Ovary (tissue), 7 donors: ENCODE measurements at regions not wholly inside any gene's neighbourhood (a gene's known extent, or its start where the extent isn't known, plus 50 kb on each side); places are given as distances from the start of the nearest gene placed in this dataset.

ENCODE experiments used
- DNase-seq, 5 donors: peaks; one replicate each; pipeline ENCODE4 v3.0.0-alpha.2; 2019 to 2020
- H3K27ac ChIP-seq, 2 donors: fragments of 200-600 bp; one replicate each; pipeline versions ENCODE4 v1.5.1 to v1.8.0; 2019 to 2022
- H3K27me3 ChIP-seq: fragments of 200-600 bp; one replicate; pipeline ENCODE4 v1.8.0; 2022
- H3K36me3 ChIP-seq: fragments of 200-600 bp; sonication (generic); one replicate; pipeline ENCODE4 v1.5.1; 2019
- H3K4me1 ChIP-seq: one replicate; pipeline ENCODE4 v1.8.1; 2013; ENCODE audit warnings: mild to moderate bottlenecking, moderate library complexity; ENCODE audit not compliant: insufficient read depth
- H3K4me3 ChIP-seq: fragments of 200-600 bp; sonication (generic); one replicate; pipeline ENCODE4 v1.5.1; 2017
- H3K9me3 ChIP-seq, 2 donors: fragments of 200-600 bp in 1 of 2; sonication (generic) in 1 of 2; one replicate each; pipeline versions ENCODE4 v1.5.1 to v1.8.1; 2013 to 2019; ENCODE audit warnings: mild to moderate bottlenecking in 1 of 2, moderate library complexity in 1 of 2
- CTCF ChIP-seq, 3 donors: fragments of 450-650 bp in 2 of 3; fragments of 200-600 bp in 1 of 3; IDR thresholded peaks; one replicate each; pipeline versions ENCODE4 v1.5.1 to v1.8.0; 2016 to 2022; ENCODE audit warnings: antibody characterized with exemption in 3 of 3, mild to moderate bottlenecking in 1 of 3
- EP300 ChIP-seq: sonication (generic); formaldehyde crosslinking; IDR thresholded peaks from one replicate; pipeline ENCODE4 v1.6.1; 2017; ENCODE audit warnings: antibody characterized with exemption
- POLR2A ChIP-seq: fragments of 450-650 bp; IDR thresholded peaks from one replicate; pipeline ENCODE4 v1.6.1; 2017; ENCODE audit warnings: antibody characterized with exemption, mild to moderate bottlenecking, moderate library complexity
- WGBS, 3 donors: extraction: QIAGEN DNeasy Blood & Tissue Kit in 1 of 3; methylation state at CpG; one replicate each; pipeline versions ENCODE4 v1.1.5 to v1.1.7; 2013 to 2017; 5-methylcytosine and 5-hydroxymethylcytosine counted together
- intact Hi-C, 4 donors: fragments of 100-400 bp; cut with DNase I; formaldehyde crosslinking; loops; one replicate each; pipeline versions ENCODE4 v1.11.0 to v1.15.1; 2022 to 2023
- donor health status: DM: no; HTN: no; CAD: no; lungs with moderate emphysema.
- donor health status: DM: no; HTN: no; CAD: no.
- donor health status: Bipolar disorder and iron deficiency.
- donor health status: DM: no; HTN: no; CAD: no.
- donor health status: DM: yes; HTN: yes; CAD: no.

GRCh38 chr1:65056234-65056633 is 89.9 kb upstream of the JAK1 start:
- H3K9me3 ChIP-seq = no peaks in the 10 kb centered on the region
- no peak overlapping the region for H3K27ac ChIP-seq
- TF ChIP-seq POLR2A (no peak), EP300 (no peak)
- intact Hi-C loops = no loop called here
- peaks cover 3% of the 10 kb centered on the region for H3K4me1 ChIP-seq
- 88 to 94% (median 89%) methylated on average over 1 of the region's 1 CpG for WGBS, 3 donors
- H3K4me3 ChIP-seq = no peak overlapping the region
- H3K27me3 ChIP-seq = no peaks in the 10 kb centered on the region
- no peaks in the 10 kb centered on the region for H3K36me3 ChIP-seq
- DNase-seq = no peak

- Histone ChIP-seq H3K36me3 (no peaks in the 10 kb centered on the region), H3K27me3 (no peaks in the 10 kb centered on the region), H3K4me3 (no peak overlapping the region), H3K27ac (no peak overlapping the region), H3K4me1 (peaks cover 3% of the 10 kb centered on the region), H3K9me3 (no peaks in the 10 kb centered on the region)
- DNase-seq = no peak
- intact Hi-C loops = no loop called here
- 79 to 90% (median 89%) methylated on average over 3 of the region's 3 CpGs for WGBS, 3 donors
- TF ChIP-seq POLR2A (no peak), EP300 (no peak), CTCF (IDR thresholded peaks at IDR 0.05) (no peak)
These were observed 90.5 kb upstream of the JAK1 start for GRCh38 chr1:65056866-65057265.

- no peaks in the 10 kb centered on the region for H3K9me3 ChIP-seq
- no peak overlapping the region for H3K27ac ChIP-seq
- intact Hi-C loops = loop anchor here in 1 of 4 donors (10.0 kb wide), 1 partner anchor 365 kb away; the partner anchor contains the start of genes LEPR and LEPROT
- DNase-seq = no peak
- H3K36me3 ChIP-seq = no peaks in the 10 kb centered on the region
- TF ChIP-seq POLR2A (no peak), EP300 (no peak), CTCF (IDR thresholded peaks at IDR 0.05) (peak; percentile 32 to 65 (median 54))
- H3K27me3 ChIP-seq = no peaks in the 10 kb centered on the region
- H3K4me3 ChIP-seq = no peak overlapping the region
- 4 to 6% (median 4%) methylated on average over 7 of the region's 7 CpGs for WGBS, 3 donors
- H3K4me1 ChIP-seq = peaks cover 11% of the 10 kb centered on the region
These were observed 88.0 kb upstream of the AK4 start for GRCh38 chr1:65059930-65060538.

GRCh38 chr1:65062339-65062738 is 85.7 kb upstream of the AK4 start:
- H3K27ac ChIP-seq = no peak overlapping the region
- no peaks in the 10 kb centered on the region for H3K36me3 ChIP-seq
- intact Hi-C loops = loop anchor here in 1 of 4 donors (10.0 kb wide), 1 partner anchor 362 kb away; the partner anchor contains the start of genes LEPR and LEPROT
- peaks cover 11% of the 10 kb centered on the region for H3K4me1 ChIP-seq
- no peaks in the 10 kb centered on the region for H3K27me3 ChIP-seq
- DNase-seq = no peak
- 81 to 85% (median 82%) methylated on average over 2 of the region's 2 CpGs for whole genome bisulfite sequencing, 3 donors
- no peaks in the 10 kb centered on the region for H3K9me3 ChIP-seq
- no peak overlapping the region for H3K4me3 ChIP-seq
- TF ChIP-seq EP300 (no peak), POLR2A (no peak), CTCF (IDR thresholded peaks at IDR 0.05) (no peak)

GRCh38 chr1:65063025-65063424 is 85.0 kb upstream of the AK4 start:
- H3K27ac ChIP-seq = no peak overlapping the region
- no peaks in the 10 kb centered on the region for H3K9me3 ChIP-seq
- no peak overlapping the region for H3K4me3 ChIP-seq
- no peak for DNase-seq
- H3K4me1 ChIP-seq = peaks cover 11% of the 10 kb centered on the region
- no peaks in the 10 kb centered on the region for H3K27me3 ChIP-seq
- WGBS, 3 donors = 83 to 86% (median 86%) methylated on average over 6 of the region's 6 CpGs
- TF ChIP-seq CTCF (IDR thresholded peaks at IDR 0.05) (no peak), EP300 (no peak), POLR2A (no peak)
- no peaks in the 10 kb centered on the region for H3K36me3 ChIP-seq
- intact Hi-C loops = loop anchor here in 1 of 4 donors (10.0 kb wide), 1 partner anchor 362 kb away; the partner anchor contains the start of genes LEPR and LEPROT
